Right forelimb (tissue), 1 donor: ENCODE measurements at regions not wholly inside any gene's neighbourhood (a gene's known extent, or its start where the extent isn't known, plus 50 kb on each side); places are given as distances from the start of the nearest gene placed in this dataset.
"Not testable (repeated sequence)": the region's sequence is repeated elsewhere in the genome, so short reads cannot be mapped to it uniquely, and the experiment has no call there.

Experiments
- DNase-seq: peaks from one replicate; pipeline ENCODE4 v3.0.0-alpha.2; 2018

DNA sequence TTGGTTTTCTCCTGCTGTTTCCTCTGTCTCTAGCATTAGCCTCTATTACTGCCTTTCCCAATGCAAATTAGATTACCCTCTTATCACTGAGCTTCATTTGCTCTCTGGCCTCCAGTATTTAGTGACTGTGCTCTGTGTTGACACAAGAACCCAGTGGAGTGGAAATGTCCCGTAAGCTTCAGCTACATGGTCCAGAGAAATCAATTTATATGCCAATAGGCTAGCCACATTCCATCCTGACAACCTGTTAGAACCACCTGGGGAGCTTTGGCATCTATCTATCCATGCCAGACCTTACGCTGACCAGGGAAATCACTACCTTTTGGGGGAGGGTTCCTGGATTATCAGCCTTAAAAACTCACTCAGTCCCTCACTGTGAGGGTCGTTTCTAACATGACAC lies 459.6 kb downstream of the UTRN start:
- no peak for DNase-seq

DNA sequence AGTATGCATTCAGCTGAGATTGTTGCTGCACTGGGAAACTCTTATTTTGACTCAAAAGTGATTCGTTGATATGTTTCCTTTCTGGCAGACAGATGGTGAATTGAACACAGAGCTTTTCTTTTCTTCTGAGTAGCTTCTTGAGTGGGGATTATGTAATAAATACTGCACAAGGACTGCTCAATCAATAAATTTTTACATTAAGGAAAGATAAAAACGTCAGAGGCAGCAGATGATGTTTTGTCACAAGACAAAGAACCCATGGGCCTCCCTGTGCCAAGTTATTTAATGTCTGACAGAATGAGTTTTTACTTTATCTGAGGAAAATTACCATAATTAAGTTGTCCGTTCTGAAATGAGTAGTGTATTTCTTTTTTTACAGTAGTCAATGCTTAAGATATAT lies 460.3 kb downstream of the UTRN start:
- DNase-seq = no peak

DNA sequence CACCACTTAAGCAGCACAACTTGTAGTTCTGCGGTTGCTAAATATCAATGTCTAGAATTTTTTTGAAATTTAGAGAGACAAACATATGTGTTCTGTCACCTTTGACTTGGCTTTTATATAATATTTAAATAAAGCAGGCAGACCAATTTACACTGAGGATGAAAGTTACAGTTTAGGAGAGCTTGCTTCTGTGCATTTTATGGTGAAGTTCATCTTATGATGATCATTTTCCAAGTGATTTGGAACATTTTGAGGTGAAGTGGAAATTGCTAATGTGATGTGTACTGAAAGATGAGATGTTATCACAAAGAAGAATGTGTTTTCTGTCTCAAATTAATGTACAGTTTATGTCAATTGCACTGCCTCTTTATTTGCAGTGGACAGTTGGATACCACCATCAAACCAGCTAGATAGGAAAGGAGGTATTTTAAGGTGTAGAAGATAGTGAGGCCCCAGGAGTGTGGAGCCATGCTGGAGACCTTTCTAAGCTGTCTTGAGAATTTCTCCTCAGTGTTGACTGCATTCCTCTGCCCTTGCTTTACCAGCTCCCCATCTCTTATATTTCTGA lies 461.9 kb downstream of the UTRN start:
- DNase-seq = no peak

DNA sequence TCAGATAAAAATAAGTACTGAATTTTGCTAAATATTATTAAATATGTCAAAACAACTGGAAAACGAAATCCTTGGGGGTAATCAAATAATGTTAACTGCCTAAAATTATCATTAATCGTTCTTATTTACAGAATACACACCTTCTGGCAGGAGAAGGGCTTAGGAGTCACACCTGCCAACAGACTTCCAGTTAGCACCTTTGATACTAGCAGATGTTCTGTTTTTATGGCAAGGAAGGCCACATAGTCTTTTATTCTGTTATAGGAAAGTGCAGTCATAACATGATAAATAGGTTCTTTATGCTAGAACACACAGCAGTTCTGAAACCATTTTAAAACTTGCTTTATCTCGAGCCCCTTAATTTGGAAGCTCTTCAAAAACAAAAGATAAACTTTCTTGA lies 464.1 kb downstream of the UTRN start:
- no peak for DNase-seq

DNA sequence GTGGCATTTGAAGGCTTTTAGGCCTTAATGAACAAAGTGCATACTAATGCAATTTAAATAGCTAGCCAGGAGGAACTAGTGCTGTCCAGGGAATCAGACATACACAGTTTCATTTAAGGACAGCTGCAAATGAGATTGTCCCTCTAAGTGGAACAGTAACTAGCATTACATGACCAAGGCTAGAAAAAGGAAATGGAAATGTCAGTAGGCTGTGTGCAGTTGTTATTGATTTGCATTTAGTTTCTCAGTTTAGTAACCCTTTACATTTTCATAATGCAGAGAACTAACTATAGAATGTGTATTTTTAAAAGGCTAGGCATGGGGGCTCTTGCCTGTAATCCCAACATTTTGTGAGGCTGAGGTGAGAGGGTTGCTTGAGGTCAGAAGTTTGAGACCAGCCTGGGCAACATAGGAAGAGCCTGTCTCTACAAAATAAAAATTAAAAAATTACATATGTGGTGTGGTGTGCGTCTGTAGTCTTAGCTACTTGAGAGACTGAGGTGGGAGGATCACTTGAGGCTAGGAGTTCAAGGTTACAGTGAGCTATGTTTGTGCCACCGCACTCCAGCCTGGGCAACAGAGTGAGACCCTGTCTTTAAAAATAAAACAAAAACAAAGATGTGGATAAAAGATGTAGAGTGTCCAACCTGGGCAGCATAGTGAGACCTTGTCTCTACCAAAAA lies 468.0 kb downstream of the UTRN start:
- DNase-seq = no peak

DNA sequence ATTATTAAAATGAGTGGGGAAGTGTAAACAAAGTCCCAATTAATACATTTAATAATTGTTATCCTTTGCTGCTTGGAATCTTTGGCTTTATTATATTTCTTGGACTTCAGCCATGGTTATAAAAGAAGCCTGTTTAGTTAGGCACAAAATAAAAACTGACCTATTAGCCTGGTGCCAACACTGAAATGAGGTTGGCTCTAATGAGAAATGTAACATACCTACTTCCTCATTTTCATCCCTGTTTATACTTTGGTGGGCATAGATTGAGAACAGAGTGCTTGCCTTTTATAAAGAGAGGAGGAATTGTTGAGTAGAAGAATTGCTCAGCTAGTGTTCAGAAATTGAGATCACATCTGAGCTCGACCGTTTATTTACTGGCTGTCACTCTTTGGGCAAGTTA lies 471.3 kb downstream of the UTRN start:
- no peak for DNase-seq

DNA sequence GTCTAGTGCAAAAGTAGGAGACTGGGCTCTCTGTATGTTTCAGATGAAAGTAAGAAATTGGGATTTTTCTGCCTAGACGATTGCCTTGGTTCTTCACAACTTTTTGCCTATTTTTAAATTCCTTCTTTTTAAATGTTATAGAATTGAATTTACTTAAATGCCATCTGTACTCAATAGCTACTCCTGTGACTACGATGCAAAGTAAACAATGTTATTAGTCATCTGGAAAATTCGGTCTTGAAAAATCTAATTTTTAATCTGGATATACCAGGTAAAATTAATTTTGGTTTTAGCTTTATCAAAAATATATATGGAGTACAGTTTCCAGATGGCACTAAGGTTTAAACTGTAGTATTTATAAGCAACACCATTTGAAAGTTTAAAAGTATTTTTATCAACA lies 472.2 kb downstream of the UTRN start:
- no peak for DNase-seq

DNA sequence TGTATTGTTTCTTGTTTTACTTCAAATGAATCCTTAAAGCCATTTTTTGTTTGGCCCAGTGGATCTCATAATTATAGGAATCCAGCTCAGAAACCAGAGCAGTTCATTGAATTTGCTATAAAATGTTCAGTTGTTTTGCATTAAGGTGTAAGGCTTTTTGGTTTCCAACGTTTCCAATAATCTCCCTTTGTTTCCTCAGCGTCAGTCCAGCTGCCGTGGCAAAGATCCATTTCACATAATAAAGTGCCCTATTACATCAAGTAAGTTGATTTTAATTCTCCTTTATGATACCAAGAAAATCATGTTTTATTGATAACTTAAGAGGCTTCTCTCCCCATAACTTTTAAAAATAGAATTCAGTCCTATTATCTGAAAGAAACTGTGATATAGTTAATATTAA lies 472.6 kb downstream of the UTRN start:
- no peak for DNase-seq

DNA sequence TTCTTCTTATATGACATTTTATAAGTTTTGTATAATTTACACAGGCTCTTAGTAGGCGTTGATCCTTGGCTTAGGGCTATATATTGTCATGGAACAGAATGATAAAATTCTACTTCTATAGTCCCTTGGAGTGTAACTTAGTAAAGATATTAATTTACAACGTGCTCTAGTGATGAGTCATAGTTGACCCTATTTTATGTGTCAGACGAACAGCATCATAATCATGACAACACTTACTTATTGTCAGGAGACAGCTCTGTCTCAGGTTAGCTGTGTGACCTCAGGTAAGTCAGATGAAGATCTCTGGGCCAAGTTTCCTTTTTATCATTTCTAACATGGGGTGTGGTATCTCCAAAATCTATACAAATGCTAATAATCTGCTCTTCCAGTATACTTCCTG lies 473.5 kb downstream of the UTRN start:
- no peak for DNase-seq

DNA sequence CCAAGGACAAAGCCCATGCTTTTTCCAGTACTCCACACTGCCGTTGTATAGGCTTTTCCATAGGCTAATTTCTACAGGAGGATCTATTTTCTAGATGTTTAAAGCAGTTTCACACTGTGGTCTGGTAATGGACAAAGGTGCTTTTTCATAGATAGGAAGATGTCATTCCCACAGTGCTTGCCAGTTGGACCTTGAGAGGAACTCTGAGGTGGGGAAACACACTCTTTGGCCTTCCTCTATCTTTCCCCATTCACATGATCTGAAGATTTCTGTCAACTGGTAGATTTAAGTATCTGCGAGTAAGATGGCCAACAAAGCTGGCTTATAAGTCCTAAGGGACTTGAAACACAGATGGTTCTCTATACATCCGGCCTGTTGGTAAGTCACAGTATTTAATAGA lies 477.3 kb downstream of the UTRN start:
- no peak for DNase-seq

DNA sequence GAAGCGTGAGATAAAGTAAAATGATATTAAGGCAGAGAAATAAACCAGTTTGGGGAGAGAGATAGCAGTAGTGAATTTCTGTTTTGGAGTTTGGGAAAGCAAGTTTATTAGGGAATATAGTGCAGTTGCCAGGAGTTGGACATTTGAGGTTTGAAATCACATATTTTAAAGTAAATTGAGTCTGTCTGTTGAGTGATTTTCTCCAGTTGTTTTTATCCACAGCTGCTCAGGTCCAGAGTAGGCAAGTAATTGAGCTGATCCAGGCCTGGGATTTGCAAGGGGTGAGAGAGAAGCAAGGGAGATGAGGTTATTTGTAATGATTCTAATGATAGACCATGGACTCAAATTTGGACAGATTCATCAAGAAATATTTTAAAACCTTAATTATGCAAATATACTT lies 481.9 kb downstream of the UTRN start:
- no peak for DNase-seq

DNA sequence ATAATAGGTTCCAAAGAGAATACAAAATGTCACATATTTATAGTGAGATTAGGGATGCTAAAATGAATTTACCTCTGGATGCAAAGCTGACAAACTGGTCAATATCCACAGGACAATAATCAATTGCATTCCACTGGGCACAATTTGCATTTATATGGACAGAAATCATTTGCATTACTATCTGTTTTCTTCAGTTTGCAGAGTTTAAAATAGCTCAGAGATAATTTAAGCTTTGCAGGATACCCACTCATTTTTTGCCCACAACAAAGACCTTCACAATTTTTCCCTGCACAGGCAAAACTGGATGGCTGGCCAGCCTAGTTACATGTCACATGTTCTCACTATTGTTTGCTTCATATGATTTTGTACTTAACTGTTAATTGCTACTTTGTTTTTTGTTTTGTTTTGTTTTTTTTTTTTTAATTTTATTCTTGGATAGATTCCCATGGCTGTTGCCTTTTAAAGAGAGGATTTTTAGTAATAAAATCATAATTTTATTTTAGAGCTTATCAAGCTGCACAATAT lies 483.5 kb downstream of the UTRN start:
- DNase-seq = no peak

DNA sequence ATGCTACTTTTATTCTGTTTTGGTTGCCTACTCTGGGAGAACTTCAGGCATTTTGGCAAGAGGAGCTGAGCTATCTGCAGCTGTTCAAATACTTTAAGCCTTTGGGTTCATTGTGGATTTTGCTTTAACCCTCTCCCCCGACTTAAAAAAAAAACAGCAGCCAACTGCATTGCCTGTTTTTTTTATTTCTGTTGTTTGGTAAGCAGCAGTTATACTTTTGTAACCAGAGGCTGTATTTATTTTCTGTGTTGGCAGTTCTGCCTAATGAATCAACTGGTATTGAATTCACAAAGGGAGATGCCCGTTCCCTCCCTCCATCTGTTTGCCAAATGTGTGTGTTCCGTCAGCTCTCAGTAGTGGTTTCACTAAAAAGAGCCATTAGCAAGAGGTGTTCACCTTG lies 484.0 kb downstream of the UTRN start:
- no peak for DNase-seq

DNA sequence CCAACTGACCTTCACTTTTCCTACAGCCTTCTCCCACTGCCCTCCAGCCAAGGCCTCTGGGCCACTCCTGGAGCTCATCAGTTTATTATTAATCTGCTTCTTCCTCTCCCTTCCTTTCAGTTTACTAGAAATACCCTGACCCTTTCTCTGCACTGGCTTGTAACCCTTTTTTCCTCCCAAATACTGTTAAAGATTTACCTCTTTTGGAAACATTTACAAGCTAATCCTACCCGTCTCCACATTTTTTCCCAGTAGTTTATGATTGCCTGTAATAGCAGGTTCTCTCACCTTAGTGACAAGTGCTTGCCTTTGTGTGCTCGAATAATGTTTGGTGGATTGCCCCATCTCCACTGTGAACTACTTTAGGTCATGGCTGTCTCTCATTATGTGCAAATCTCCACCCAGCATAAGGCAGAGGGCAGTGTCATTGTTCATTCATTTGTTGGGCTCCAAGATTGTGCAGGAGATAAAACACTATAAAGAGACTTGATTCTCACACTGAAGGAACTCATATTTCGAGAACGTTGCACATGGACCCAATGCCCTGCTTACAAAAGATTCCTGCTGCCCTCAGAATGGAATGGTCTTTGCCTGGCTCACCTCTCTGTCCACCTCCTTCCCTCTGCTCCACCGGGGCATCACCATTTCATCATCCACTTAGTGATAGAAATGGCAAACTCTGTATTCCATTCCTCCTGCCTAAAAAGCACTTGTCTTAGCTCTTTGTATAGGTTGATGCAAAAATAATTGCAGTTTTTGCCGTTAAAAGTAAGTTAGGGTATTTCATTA lies 491.1 kb downstream of the UTRN start:
- DNase-seq = no peak

DNA sequence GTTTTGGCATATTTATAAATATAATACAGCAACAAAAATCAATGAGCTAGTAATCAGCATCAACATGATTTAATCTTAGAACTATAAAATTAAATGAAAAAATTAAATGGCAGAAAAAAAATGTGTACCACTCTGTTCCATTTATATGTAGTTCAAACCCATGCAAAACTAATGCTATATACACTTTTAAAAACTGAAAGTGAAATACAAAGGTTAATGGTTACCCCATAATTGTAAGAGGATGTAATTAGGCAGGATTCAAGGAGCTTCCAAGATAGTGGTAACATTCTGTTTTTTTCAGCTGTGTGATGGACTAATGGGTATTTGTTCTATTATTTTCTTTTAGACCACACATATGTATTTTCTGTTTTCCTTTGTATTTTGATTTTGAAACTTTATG lies 492.1 kb downstream of the UTRN start:
- DNase-seq = no peak

DNA sequence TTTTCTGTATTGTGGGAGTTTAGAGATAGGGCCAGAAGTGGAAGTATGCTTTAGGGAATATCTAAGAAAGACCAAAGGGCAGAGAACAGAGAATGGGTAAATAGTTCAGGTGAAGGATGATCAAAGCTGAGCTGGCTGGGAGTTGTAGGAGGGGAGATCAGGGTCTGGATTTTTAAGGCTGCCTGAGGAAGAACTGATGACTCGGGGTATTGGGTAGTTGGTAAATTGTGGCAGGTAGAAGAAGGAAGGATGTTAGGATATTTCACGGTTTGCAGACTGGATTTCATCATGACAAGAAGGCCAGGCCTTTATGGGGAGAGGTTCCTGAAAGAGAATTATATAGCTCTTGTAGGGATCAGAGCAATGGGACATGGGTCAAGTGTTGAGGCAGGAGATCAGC lies 492.9 kb downstream of the UTRN start:
- DNase-seq = no peak

DNA sequence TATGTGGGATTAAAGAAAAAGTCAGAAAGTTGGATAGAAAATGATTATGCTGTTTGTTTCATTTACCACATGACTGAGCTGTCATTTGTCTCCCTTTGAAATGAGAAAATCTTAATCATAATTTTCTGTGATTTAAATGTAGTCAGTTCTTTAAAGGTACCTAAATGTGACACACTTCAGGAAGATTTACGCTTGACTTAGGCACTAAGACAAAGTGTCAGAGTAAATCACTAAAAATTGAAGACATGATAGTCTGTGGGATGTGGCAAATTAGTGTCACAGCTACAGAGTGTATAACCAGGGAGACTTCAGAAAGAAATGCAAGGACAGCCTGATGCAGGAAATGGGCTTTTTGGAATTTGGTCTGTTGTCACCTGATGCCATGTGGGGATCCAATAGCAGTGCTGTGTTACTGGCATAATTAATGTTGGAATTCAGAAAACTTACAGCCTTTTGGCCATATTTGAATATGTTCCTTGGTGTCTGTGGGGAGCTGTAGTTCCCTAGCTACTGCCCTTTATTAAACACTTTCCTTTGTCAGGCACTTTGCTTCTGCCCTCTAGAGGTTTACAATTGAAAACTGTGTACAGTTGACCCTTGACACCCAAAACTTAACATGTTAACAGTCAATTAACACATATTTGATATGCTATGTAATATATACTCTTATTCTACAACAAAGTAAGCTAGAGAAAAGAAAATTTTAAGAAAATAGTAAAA lies 493.8 kb downstream of the UTRN start:
- DNase-seq = no peak

DNA sequence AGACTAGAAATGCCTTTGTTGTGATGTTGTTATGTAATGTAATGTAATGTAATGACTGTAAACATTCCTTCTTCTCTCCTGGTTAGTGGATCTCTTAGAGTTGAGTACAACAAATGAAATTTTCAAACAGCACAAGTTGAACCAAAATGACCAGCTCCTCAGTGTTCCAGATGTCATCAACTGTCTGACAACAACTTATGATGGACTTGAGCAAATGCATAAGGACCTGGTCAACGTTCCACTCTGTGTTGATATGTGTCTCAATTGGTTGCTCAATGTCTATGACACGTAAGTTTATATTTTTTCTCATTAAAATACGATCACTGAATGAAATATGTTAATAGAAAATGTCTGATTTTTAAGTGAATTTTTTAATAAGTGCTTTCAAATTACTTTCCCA lies 496.7 kb downstream of the UTRN start:
- no peak for DNase-seq

DNA sequence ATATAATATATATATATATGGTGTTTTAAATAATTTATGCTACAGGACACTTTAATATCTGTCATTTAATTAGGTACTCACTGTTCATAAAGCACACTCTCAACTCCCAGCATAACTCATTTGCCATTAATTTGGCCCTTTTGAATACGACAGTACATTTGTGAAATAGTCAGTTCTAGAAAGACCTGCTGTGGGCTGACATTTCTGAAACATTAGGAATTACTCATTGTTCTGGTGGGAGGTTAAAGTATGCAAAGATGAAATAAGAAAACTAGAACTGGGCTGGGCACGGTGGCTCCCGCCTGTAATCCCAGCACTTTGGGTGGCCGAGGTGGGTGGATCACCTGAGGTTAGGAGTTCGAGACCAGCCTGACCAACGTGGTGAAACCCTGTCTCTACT lies 497.5 kb downstream of the UTRN start:
- no peak for DNase-seq

DNA sequence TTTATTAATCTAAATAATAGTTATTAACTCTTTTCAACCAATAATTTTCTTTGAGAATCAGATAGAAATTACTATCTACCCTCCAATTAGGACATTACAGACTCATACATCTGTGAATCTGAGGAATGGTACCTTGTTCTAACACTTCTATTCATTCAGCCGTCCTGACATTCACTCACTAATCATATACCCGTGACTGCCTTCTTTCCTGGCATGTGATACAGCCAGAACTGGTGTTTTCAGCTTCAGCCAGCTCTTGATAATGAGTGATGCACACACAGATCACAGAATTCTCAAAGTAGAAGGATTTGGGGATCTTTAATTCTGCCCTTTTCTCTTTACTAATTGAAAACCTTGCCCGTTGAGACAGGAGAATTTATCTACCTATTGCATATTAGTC lies 499.9 kb downstream of the UTRN start:
- no peak for DNase-seq

DNA sequence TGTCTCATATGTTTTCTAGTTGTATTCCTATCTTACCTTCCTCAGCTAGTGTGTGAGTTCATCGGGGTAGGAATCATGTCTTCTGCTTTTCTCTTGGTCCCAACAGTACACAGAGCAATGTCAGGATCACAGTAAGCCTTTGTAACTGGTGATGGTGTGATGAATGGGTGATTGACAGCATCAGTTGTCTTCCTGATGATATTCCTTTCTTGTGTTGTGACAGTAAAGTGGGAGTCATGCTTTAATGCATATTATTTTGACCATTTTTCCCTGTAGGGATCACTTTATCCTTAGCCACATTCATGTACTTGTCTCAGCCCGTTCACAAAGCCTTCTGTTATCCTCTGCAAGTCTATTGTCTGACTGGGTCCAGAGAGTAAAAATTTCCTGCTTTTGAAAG lies 501.7 kb downstream of the UTRN start:
- DNase-seq = no peak

DNA sequence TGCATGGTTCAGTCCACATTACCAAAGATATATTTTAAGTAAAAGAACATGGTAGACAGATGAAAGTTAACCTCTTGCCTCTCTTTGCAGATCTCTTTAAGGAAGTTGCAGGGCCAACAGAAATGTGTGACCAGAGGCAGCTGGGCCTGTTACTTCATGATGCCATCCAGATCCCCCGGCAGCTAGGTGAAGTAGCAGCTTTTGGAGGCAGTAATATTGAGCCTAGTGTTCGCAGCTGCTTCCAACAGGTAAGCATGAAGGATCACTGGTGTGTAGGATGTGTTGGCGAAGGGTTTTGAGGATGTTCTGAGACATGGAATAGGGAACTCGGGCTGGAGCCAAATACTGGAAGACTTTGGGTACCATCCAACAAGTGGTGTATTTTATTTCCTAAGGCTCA lies 508.6 kb downstream of the UTRN start:
- DNase-seq = no peak

DNA sequence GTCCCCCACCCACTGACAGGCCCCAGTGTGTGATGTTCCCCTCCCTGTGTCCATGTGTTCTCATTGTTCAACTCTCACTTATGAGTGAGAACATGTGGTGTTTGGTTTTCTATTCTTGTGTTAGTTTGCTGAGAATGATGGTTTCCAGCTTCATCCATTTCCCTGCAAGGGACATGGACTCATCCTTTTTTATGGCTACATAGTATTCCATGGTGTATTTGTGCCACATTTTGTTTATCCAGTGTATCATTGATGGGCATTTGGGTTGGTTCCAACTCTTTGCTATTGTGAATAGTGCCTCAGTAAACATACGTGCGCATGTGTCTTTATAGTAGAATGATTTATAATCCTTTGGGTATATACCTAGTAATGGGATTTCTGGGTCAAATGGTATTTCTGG lies 509.9 kb downstream of the UTRN start:
- not testable (repeated sequence) for DNase-seq

DNA sequence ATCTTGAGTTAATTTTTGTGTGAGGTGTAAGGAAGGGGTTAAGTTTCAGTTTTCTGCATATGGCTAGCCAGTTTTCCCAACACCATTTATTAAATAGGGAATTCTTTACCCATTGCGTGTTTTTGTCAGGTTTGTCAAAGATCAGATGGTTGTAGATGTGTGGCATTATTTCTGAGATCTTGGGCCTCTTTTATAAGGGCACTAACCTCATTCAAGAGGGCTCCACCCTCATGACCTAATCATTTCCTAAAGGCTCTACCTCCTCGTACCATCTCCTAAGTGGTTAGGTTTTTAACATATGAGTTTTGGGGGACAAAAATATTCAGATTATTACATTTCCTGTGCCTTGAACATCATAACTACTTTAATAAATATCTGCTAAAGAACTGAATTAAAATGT lies 510.9 kb downstream of the UTRN start:
- DNase-seq = no peak
